Iris pigment epithelial cell (primary cell): ENCODE measurements at regions not wholly inside any gene's neighbourhood (a gene's known extent, or its start where the extent isn't known, plus 50 kb on each side); places are given as distances from the start of the nearest gene placed in this dataset.

ENCODE experiments used
- DNase-seq: peaks from one replicate; pipeline ENCODE4 v3.0.0-alpha.2; 2011; ENCODE audit warnings: low read depth

GRCh38 chr21:36630485-36631206 lies 68.3 kb upstream of the SIM2 start:
- DNase-seq, result peak; percentile 36

GRCh38 chr21:36636016-36636415 lies 62.9 kb upstream of the SIM2 start:
- DNase-seq, result peak; percentile 26

- no peak for DNase-seq
These were observed 62.5 kb upstream of the SIM2 start for GRCh38 chr21:36636439-36636838.

- DNase-seq, result no peak
These were observed 59.1 kb upstream of the SIM2 start for GRCh38 chr21:36639769-36640168.

GRCh38 chr21:36640174-36640720 lies 58.7 kb upstream of the SIM2 start:
- DNase-seq, result peak; percentile 26

- no peak for DNase-seq
These were observed 58.1 kb upstream of the SIM2 start for GRCh38 chr21:36640721-36641244.

GRCh38 chr21:36641346-36641745 lies 57.6 kb upstream of the SIM2 start:
- DNase-seq, result no peak

GRCh38 chr21:36641886-36642285 lies 57.0 kb upstream of the SIM2 start:
- DNase-seq, result no peak

GRCh38 chr21:36642777-36643176 lies 56.1 kb upstream of the SIM2 start:
- no peak for DNase-seq

GRCh38 chr21:36643374-36644250 lies 55.3 kb upstream of the SIM2 start:
- peak; percentile 24 for DNase-seq

GRCh38 chr21:36646011-36646410 lies 52.9 kb upstream of the SIM2 start:
- DNase-seq, result no peak

GRCh38 chr21:36646645-36647044 lies 52.3 kb upstream of the SIM2 start:
- no peak for DNase-seq

- DNase-seq, result peak; percentile 81
These were observed 51.4 kb upstream of the SIM2 start for GRCh38 chr21:36647279-36648093.
